MCF 10A (cell line): ENCODE measurements at regions not wholly inside any gene's neighbourhood (a gene's known extent, or its start where the extent isn't known, plus 50 kb on each side); places are given as distances from the start of the nearest gene placed in this dataset.

Experiments
- BruUV-seq: library from RNA; stranded (reverse); fragments of 400-500 nt; replicated peaks from 2 replicates; lab custom pipeline; 2021; lab: Mats Ljungman, UMichigan
- CTCF ChIA-PET: fragments of 300-600 bp; sonication (Branson Sonifier 250); formaldehyde crosslinking; extraction: SDS; loops from one replicate; lab custom pipeline; 2021; ENCODE audit warnings: antibody characterized with exemption, inconsistent platforms; lab: Yijun Ruan, JAX
- POLR2A ChIA-PET: fragments of 300-600, 350-650 bp; sonication (Branson Sonifier 250); formaldehyde crosslinking; extraction: SDS; loops from one replicate; lab custom pipeline; 2020; ENCODE audit warnings: antibody characterized with exemption, inconsistent platforms; lab: Yijun Ruan, JAX
- DNase-seq: peaks from one replicate; pipeline ENCODE4 v3.0.0-alpha.2; 2018; ENCODE audit not compliant: unreplicated experiment
- H3K27ac Mint-ChIP-seq: one replicate; pipeline ENCODE4 v1.8.0; 2022; ENCODE audit warnings: mild to moderate bottlenecking, low read depth, mixed read lengths; ENCODE audit not compliant: unreplicated experiment
- H3K27me3 Mint-ChIP-seq: one replicate; pipeline ENCODE4 v1.8.0; 2022; ENCODE audit warnings: mixed read lengths; ENCODE audit not compliant: insufficient read depth, unreplicated experiment
- H3K36me3 Mint-ChIP-seq: one replicate; pipeline ENCODE4 v1.8.0; 2022; ENCODE audit warnings: mild to moderate bottlenecking, moderate library complexity, mixed read lengths; ENCODE audit not compliant: insufficient read depth, unreplicated experiment
- H3K4me1 Mint-ChIP-seq: one replicate; pipeline ENCODE4 v1.8.0; 2022; ENCODE audit warnings: mixed read lengths; ENCODE audit not compliant: insufficient read depth, unreplicated experiment
- H3K4me3 Mint-ChIP-seq: one replicate; pipeline ENCODE4 v1.8.0; 2022; ENCODE audit warnings: mild to moderate bottlenecking, moderate library complexity, mixed read lengths; ENCODE audit not compliant: unreplicated experiment
- H3K9me3 Mint-ChIP-seq: one replicate; pipeline ENCODE4 v1.8.0; 2022; ENCODE audit warnings: mixed read lengths; ENCODE audit not compliant: unreplicated experiment
- intact Hi-C: fragments of 100-400 bp; cut with micrococcal nuclease; formaldehyde crosslinking; loops from 2 replicates; pipeline ENCODE4 v1.14.1; 2022
- TF ChIP-seq, protein P1 (sequence below): fragments of 200-600 bp; IDR thresholded peaks from one replicate; pipeline ENCODE4 v1.8.0; 2022; ENCODE audit warnings: antibody characterized with exemption, mild to moderate bottlenecking; ENCODE audit not compliant: unreplicated experiment

GRCh38 chr6:33961691-33962090, 157.9 kb upstream of the MLN start:
- intact Hi-C loops = no loop called here
- Mint-ChIP-seq H3K4me3 (no peak overlapping the region), H3K9me3 (peaks cover 7% of the 10 kb centered on the region), H3K4me1 (peaks cover 7% of the 10 kb centered on the region), H3K27ac (no peak overlapping the region), H3K36me3 (no peaks in the 10 kb centered on the region), H3K27me3 (peaks cover 5% of the 10 kb centered on the region)
- ChIA-PET CTCF (interaction anchor here (2.0 kb wide), 1 partner anchor 251 kb away, joined by 6 read pairs; the partner anchor contains the start of gene UQCC2), POLR2A (interaction anchor here (0.6 kb wide), 1 partner anchor 30 kb away, joined by 3 read pairs; no protein-coding TSS in a partner anchor)
- BruUV-seq = no TSS peak
- no peak for DNase-seq
- TF ChIP-seq, protein P1, sequence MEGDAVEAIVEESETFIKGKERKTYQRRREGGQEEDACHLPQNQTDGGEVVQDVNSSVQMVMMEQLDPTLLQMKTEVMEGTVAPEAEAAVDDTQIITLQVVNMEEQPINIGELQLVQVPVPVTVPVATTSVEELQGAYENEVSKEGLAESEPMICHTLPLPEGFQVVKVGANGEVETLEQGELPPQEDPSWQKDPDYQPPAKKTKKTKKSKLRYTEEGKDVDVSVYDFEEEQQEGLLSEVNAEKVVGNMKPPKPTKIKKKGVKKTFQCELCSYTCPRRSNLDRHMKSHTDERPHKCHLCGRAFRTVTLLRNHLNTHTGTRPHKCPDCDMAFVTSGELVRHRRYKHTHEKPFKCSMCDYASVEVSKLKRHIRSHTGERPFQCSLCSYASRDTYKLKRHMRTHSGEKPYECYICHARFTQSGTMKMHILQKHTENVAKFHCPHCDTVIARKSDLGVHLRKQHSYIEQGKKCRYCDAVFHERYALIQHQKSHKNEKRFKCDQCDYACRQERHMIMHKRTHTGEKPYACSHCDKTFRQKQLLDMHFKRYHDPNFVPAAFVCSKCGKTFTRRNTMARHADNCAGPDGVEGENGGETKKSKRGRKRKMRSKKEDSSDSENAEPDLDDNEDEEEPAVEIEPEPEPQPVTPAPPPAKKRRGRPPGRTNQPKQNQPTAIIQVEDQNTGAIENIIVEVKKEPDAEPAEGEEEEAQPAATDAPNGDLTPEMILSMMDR = no peak

DNA sequence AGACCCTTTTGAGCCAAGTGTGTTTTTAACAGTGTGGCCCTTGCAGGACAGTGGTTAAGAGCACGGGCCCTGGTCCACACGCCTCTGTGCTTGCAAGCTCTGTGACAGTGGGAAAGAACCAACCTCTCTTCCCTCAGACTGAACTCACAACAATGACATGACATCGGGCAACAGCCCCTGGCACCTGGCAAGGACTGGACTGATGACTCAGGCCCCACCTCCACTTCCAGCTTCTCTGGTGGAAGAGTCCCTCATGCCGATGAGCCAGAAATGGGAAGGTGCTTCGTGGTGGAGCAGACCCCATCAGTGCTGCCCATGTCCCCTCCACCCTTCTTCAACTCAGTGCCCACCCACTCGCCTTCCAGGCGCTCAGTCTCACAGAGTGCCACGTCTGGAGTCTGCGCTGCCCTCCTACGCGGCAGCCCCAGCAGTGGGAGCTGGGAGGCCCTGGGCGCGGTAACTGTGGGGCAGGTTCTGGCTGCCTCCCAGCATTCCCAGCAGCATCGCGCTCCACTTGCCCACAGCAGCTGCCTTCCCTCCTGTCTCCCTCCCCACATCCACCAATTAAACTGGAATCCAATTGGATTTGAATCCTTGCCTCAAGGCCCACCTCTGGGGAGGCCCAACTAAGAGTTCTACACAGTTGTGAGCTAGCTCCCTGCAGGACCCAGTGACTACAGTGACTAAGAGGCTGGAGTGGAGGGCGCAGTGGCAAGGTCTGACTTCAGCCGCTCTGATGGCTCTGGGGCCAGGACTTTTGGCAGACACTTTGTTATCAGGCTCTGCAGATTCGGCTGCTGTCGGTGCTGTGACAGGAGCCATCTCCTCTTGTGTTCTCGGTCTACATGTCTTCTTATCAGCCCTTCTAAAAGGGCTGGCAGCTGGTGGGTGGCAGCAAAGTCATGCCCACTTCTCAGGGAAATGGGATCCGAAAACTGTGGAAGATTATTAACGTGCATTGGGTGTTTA, 156.8 kb upstream of the MLN start:
- peak; percentile 51 for DNase-seq
- CTCF ChIA-PET = interaction anchor here (0.6 to 2.0 kb wide), 4 partner anchors 190 to 1768 kb away, joined by 3 to 6 read pairs (median 4); partner anchors contain the start of gene UQCC2
- Mint-ChIP-seq H3K27me3 (peaks cover 12% of the 10 kb centered on the region), H3K4me1 (peaks cover 7% of the 10 kb centered on the region), H3K4me3 (no peak overlapping the region), H3K36me3 (no peaks in the 10 kb centered on the region), H3K9me3 (peaks cover 7% of the 10 kb centered on the region), H3K27ac (no peak overlapping the region)
- BruUV-seq = no TSS peak
- TF ChIP-seq, protein P1 = no peak
- intact Hi-C loops = no loop called here
- POLR2A ChIA-PET = interaction anchor here (0.8 kb wide), 1 partner anchor 42 kb away, joined by 3 read pairs; no protein-coding TSS in a partner anchor

DNA sequence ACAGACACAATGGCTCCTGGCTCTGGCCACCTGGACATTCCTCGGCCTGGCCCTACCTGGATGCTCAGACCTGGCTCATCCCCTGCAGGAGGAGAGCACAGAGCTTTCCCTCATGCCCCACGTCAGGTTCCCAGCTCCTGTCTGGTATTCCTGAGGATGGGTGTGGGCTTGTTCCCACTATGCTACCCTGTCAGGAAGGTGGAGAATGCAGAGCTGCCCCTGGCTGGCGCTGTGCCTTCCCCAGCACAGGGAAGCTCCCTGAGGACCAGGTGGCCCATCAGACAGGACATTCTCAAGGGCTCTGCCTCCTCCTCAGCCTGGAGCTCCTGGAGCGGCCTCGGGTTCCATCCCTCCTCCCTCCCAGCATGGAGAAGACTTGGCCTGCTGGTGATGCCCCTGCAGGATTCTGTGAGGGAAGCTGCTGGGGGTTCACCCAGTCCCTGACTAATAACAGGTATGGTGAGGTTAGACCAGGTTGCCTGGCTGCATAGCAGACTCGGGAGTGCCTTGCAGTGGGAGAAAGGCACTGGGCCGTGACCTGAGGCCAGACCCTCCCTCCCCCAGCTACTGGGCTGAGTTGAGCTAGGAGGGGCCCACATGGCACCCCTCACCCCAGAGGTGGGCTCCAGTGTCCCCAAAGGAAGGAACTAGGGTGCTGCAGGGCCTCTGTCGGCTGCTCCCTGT, 156.0 kb upstream of the MLN start:
- TF ChIP-seq, protein P1 = no peak
- Mint-ChIP-seq H3K9me3 (no peaks in the 10 kb centered on the region), H3K27me3 (peaks cover 17% of the 10 kb centered on the region), H3K36me3 (no peaks in the 10 kb centered on the region), H3K4me1 (peaks cover 7% of the 10 kb centered on the region), H3K4me3 (no peak overlapping the region), H3K27ac (no peak overlapping the region)
- CTCF ChIA-PET = interaction anchor here (0.7 to 1.8 kb wide), 3 partner anchors 172 to 251 kb away, joined by 3 to 4 read pairs (median 3); no protein-coding TSS in a partner anchor
- POLR2A ChIA-PET = no interaction called here
- BruUV-seq = no TSS peak
- intact Hi-C loops = no loop called here
- no peak for DNase-seq

DNA sequence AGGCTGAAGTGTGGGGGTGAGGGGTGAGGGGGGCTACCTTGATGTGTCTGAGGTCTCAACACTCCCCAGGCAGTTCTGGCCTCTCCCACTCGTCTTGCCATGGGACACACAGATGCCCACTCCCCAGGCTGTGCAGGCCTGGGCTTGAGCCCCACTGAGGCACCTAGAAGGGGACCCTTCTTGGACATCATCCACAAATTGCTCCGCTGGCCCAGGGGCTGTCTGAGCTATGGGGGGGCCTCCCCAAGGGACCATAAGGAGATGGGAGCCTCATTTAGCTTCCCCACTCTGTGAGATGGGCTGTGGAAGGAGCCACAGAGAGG, 155.5 kb upstream of the MLN start:
- H3K4me1 Mint-ChIP-seq = peaks cover 7% of the 10 kb centered on the region
- no peak overlapping the region for H3K27ac Mint-ChIP-seq
- no TSS peak for BruUV-seq
- H3K9me3 Mint-ChIP-seq = no peaks in the 10 kb centered on the region
- no peak overlapping the region for H3K4me3 Mint-ChIP-seq
- no peaks in the 10 kb centered on the region for H3K36me3 Mint-ChIP-seq
- DNase-seq = no peak
- CTCF ChIA-PET = interaction anchor here (0.7 to 1.8 kb wide), 2 partner anchors 173 to 188 kb away, joined by 3 to 4 read pairs; no protein-coding TSS in a partner anchor
- peaks cover 22% of the 10 kb centered on the region for H3K27me3 Mint-ChIP-seq
- POLR2A ChIA-PET = no interaction called here
- intact Hi-C loops = no loop called here
- TF ChIP-seq, protein P1 = no peak
